MM.1S (cell line): ENCODE measurements at regions not wholly inside any gene's neighbourhood (a gene's known extent, or its start where the extent isn't known, plus 50 kb on each side); places are given as distances from the start of the nearest gene placed in this dataset.

Source experiments
- DNase-seq: peaks from one replicate; pipeline ENCODE4 v3.0.0-alpha.2; 2015
- H2AFZ ChIP-seq: fragments of 300-600 bp; sonication (generic); 2 replicates; pipeline ENCODE4 v1.6.0; 2016; ENCODE audit warnings: antibody characterized with exemption, low read length
- H3F3A ChIP-seq: fragments of 300-600 bp; sonication (generic); 2 replicates; pipeline ENCODE4 v1.6.1; 2016; ENCODE audit warnings: mild to moderate bottlenecking, antibody characterized with exemption, low read length, moderate library complexity, mixed read lengths; ENCODE audit not compliant: insufficient read depth
- H3K27ac ChIP-seq: fragments of 300-600 bp; sonication (generic); 2 replicates; pipeline ENCODE4 v1.5.1; 2016; ENCODE audit warnings: mild to moderate bottlenecking, low read length
- H3K27me3 ChIP-seq: fragments of 300-600 bp; sonication (generic); replicated peaks from 2 replicates; pipeline ENCODE4 v1.6.0; 2016; ENCODE audit warnings: low read length; ENCODE audit not compliant: insufficient read depth
- H3K36me3 ChIP-seq: fragments of 300-600 bp; sonication (generic); replicated peaks from 2 replicates; pipeline ENCODE4 v1.6.1; 2016; ENCODE audit warnings: mild to moderate bottlenecking, low read length, mixed read lengths; ENCODE audit not compliant: insufficient read depth
- H3K4me1 ChIP-seq: fragments of 300-600 bp; sonication (generic); 2 replicates; pipeline ENCODE4 v1.6.1; 2016; ENCODE audit warnings: low read length, mixed read lengths
- H3K4me2 ChIP-seq: fragments of 300-600 bp; sonication (generic); 2 replicates; pipeline ENCODE4 v1.6.0; 2016; ENCODE audit warnings: low read depth, low read length
- H3K4me3 ChIP-seq: fragments of 300-600 bp; sonication (generic); 2 replicates; pipeline ENCODE4 v1.5.1; 2016; ENCODE audit warnings: low read length, mixed read lengths
- H3K79me2 ChIP-seq: fragments of 300-600 bp; sonication (generic); 2 replicates; pipeline ENCODE4 v1.6.1; 2016; ENCODE audit warnings: mixed run types, low read length, mixed read lengths
- H3K9ac ChIP-seq: fragments of 300-600 bp; sonication (generic); 2 replicates; pipeline ENCODE4 v1.6.1; 2016; ENCODE audit warnings: low read length, mixed read lengths
- H3K9me2 ChIP-seq: fragments of 300-600 bp; sonication (generic); replicated peaks from 2 replicates; pipeline ENCODE4 v1.6.1; 2016; ENCODE audit warnings: mild to moderate bottlenecking, low read length, mixed read lengths; ENCODE audit not compliant: insufficient read depth
- H3K9me3 ChIP-seq: fragments of 300-600 bp; sonication (generic); replicated peaks from 2 replicates; pipeline ENCODE4 v1.6.1; 2016; ENCODE audit warnings: mild to moderate bottlenecking, low read length, mixed read lengths; ENCODE audit not compliant: insufficient read depth
- H4K20me1 ChIP-seq: fragments of 300-600 bp; sonication (generic); 2 replicates; pipeline ENCODE4 v1.6.1; 2016; ENCODE audit warnings: mild to moderate bottlenecking, low read length, moderate library complexity, mixed read lengths; ENCODE audit not compliant: insufficient read depth
- EZH2 ChIP-seq: fragments of 300-600 bp; sonication (generic); optimal IDR thresholded peaks from 2 replicates; pipeline ENCODE3; 2017; ENCODE audit warnings: low read depth, mild to moderate bottlenecking, antibody characterized with exemption, low read length, mixed read lengths
- EZH2phosphoT487 ChIP-seq: fragments of 300-600 bp; sonication (generic); IDR thresholded peaks from 2 replicates; pipeline ENCODE4 v1.6.1; 2018; ENCODE audit warnings: antibody characterized with exemption, low read length
- TF ChIP-seq, protein P1 (sequence below): fragments of 300-600 bp; sonication (generic); IDR thresholded peaks from 2 replicates; pipeline ENCODE4 v1.5.1; 2016; ENCODE audit warnings: antibody characterized with exemption, low read length, mixed read lengths

DNA sequence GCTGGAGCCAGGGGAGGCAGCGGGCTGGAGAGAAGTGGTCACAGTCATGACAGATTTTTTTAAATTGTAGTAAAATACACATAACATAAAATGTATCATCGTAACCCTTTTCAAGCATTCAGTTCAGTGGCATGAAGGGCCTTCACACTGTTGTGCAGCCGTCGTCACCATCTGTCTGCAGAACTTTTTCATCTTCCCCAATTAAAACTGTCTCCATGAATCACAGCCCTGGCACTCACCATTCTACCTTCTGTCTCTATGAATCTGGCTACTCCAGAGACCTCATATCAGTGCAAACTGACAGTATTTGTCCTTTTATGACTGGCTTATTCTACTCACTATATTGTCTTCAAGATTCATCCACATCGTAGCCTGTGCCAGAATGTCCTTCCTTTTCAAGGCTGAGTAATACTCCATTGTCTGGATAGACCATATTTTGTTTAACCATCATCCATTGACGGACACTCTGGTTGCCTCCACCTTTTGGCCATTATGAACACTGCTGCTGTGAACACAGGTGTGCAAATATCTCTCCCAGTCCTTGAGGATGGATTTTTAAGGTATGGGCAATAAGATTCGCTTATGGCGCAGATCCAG, 91.5 kb upstream of the NCOR2 start:
- Histone ChIP-seq H3K36me3 (no peaks in the 10 kb centered on the region), H3K9me2 (no peaks in the 10 kb centered on the region), H3K9me3 (no peaks in the 10 kb centered on the region), H3K4me2 (no peak overlapping the region), H3K27ac (no peak overlapping the region), H3K4me3 (no peak overlapping the region), H3K4me1 (no peaks in the 10 kb centered on the region), H4K20me1 (no peaks in the 10 kb centered on the region), H2AFZ (no peak overlapping the region), H3K9ac (no peak overlapping the region), H3F3A (no peaks in the 10 kb centered on the region), H3K79me2 (no peaks in the 10 kb centered on the region), H3K27me3 (no peaks in the 10 kb centered on the region)
- no peak for TF ChIP-seq EZH2
- TF ChIP-seq, protein P1, sequence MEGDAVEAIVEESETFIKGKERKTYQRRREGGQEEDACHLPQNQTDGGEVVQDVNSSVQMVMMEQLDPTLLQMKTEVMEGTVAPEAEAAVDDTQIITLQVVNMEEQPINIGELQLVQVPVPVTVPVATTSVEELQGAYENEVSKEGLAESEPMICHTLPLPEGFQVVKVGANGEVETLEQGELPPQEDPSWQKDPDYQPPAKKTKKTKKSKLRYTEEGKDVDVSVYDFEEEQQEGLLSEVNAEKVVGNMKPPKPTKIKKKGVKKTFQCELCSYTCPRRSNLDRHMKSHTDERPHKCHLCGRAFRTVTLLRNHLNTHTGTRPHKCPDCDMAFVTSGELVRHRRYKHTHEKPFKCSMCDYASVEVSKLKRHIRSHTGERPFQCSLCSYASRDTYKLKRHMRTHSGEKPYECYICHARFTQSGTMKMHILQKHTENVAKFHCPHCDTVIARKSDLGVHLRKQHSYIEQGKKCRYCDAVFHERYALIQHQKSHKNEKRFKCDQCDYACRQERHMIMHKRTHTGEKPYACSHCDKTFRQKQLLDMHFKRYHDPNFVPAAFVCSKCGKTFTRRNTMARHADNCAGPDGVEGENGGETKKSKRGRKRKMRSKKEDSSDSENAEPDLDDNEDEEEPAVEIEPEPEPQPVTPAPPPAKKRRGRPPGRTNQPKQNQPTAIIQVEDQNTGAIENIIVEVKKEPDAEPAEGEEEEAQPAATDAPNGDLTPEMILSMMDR = no peak
- no peak for TF ChIP-seq EZH2phosphoT487
- DNase-seq = no peak

DNA sequence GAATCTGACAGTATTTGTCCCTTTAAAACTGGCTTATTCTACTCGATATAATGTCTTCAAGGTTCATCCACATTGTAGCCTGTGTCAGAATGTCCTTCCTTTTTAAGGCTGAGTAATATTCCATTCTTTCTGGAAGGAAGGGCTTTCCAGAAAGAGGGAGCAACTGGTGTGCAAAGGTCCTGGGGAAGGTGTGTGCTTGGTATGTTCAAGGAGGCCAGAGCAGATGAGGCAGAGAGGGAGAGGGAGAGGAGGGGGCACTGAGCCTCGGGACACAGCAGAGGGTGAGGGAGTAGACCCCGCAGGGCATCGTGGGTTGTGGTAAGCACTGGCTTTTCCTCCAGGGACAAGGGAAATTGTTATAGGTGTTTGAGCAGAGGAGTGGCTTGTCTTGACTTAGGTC, 90.9 kb upstream of the NCOR2 start:
- Histone ChIP-seq H3K9me2 (no peaks in the 10 kb centered on the region), H3F3A (no peaks in the 10 kb centered on the region), H3K4me2 (no peak overlapping the region), H3K27ac (no peak overlapping the region), H3K9ac (no peak overlapping the region), H3K4me1 (no peaks in the 10 kb centered on the region), H2AFZ (no peak overlapping the region), H3K9me3 (no peaks in the 10 kb centered on the region), H3K27me3 (no peaks in the 10 kb centered on the region), H4K20me1 (no peaks in the 10 kb centered on the region), H3K4me3 (no peak overlapping the region), H3K79me2 (no peaks in the 10 kb centered on the region), H3K36me3 (no peaks in the 10 kb centered on the region)
- DNase-seq = no peak
- TF ChIP-seq EZH2phosphoT487 = no peak
- no peak for TF ChIP-seq EZH2
- TF ChIP-seq, protein P1 = no peak

DNA sequence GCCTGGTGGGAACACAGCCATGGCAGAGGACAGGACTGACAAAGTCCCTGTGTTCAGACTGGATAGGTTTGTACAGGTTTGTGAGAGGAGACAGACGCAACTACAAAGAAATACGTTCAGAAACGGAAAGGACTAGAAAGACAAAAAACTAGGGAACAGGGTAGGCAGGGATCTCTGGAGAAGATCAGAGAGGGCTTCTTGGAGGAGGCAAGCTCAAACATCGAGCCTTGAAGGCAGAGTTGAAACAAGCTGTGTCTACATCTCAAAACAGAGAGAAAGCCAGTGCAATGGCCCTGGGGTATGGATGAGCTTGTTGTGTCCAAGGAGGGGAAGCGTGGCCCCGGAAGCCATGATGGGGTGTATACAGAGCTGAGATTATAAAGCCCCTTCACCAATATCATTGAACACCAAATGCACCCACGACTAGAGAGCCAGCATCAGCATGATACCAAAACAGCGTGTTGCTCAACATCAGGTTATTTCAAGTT, 89.6 kb upstream of the NCOR2 start:
- Histone ChIP-seq H3K27me3 (no peaks in the 10 kb centered on the region), H3F3A (no peaks in the 10 kb centered on the region), H2AFZ (no peak overlapping the region), H4K20me1 (no peaks in the 10 kb centered on the region), H3K27ac (no peak overlapping the region), H3K36me3 (no peaks in the 10 kb centered on the region), H3K4me2 (no peak overlapping the region), H3K79me2 (no peaks in the 10 kb centered on the region), H3K4me3 (no peak overlapping the region), H3K9me3 (no peaks in the 10 kb centered on the region), H3K9ac (no peak overlapping the region), H3K4me1 (no peaks in the 10 kb centered on the region), H3K9me2 (no peaks in the 10 kb centered on the region)
- no peak for DNase-seq
- TF ChIP-seq, protein P1 = no peak
- TF ChIP-seq EZH2phosphoT487 (no peak), EZH2 (no peak)
